ENCODE measurements at regions not wholly inside any gene's neighbourhood (a gene's known extent, or its start where the extent isn't known, plus 50 kb on each side); places are given as distances from the start of the nearest gene placed in this dataset.

GRCh38 chr15:47366884-47367283 is 350.4 kb upstream of the SEMA6D start:
- TF ChIP-seq CTCF (IDR thresholded peaks at IDR 0.05) = no peak
- no peak for TF ChIP-seq POLR2A (IDR thresholded peaks at IDR 0.05)

All from thyroid gland (tissue), 4 donors.